ENCODE measurements at regions not wholly inside any gene's neighbourhood (a gene's known extent, or its start where the extent isn't known, plus 50 kb on each side); places are given as distances from the start of the nearest gene placed in this dataset.

- DNase-seq (ENCODE audit: low read depth, low spot score): no peak
- BruUV-seq (replicated peaks): no TSS peak
- POLR2A ChIA-PET: no interaction called here
- H3K27ac ChIP-seq (ENCODE audit: low read depth, low read length): no peak overlapping the region
- H3K79me2 ChIP-seq (ENCODE audit: insufficient read depth, low read length): no peaks in the 10 kb centered on the region
- no peak overlapping the region for H3K4me3 ChIP-seq (replicated peaks in 1 of 2; ENCODE audit: low read depth in 1 of 2, low read length in 2 of 2)
- intact Hi-C loops (cut with micrococcal nuclease): no loop called here
- H3K4me1 ChIP-seq (ENCODE audit: control insufficient read depth in 1 of 2, insufficient read depth in 2 of 2, low read length in 2 of 2): no peaks in the 10 kb centered on the region
- no peak overlapping the region for H3K9ac ChIP-seq (ENCODE audit: low read length)
- H3K36me3 ChIP-seq (ENCODE audit: control insufficient read depth in 1 of 2, insufficient read depth in 2 of 2, low read length in 2 of 2): no peaks in the 10 kb centered on the region
- ATAC-seq: no peak
- CTCF ChIA-PET: no interaction called here
- H4K20me1 ChIP-seq (ENCODE audit: insufficient read depth): no peaks in the 10 kb centered on the region
- H2AFZ ChIP-seq (ENCODE audit: low read depth, low read length, poor library complexity, severe bottlenecking): no peak overlapping the region
- TF ChIP-seq TCF7L2 (IDR thresholded peaks at IDR 0.05; ENCODE audit: borderline replicate concordance, extremely low read depth, insufficient read depth, insufficient read length): no peak
- TF ChIP-seq JUND (IDR thresholded peaks at IDR 0.05): no peak
- TF ChIP-seq ZBTB33 (IDR thresholded peaks at IDR 0.05; ENCODE audit: extremely low read depth, insufficient replicate concordance, low read length): no peak
- TF ChIP-seq CBX3 (IDR thresholded peaks at IDR 0.05; ENCODE audit: low read depth): no peak
- TF ChIP-seq REST (IDR thresholded peaks at IDR 0.05; ENCODE audit: low read depth): no peak
- no peak for TF ChIP-seq POLR2A (IDR thresholded peaks at IDR 0.05; ENCODE audit: borderline replicate concordance, extremely low read depth, insufficient read depth, insufficient read length)
- no peak for TF ChIP-seq MAX (IDR thresholded peaks at IDR 0.05)
- TF ChIP-seq ELF1 (IDR thresholded peaks at IDR 0.05; ENCODE audit: borderline replicate concordance, low read depth): no peak
- RAD21 ChIA-PET (ENCODE audit: low non-redundant PET in 1 of 2, low total read pairs in 2 of 2, uncharacterized antibody in 2 of 2, unreplicated experiment in 2 of 2): no interaction called here
- peaks cover 0 to 5% of the 10 kb centered on the region in 2 experiments; a peak in 2 of 4 replicates for H3K9me3 ChIP-seq (ENCODE audit: control insufficient read depth in 1 of 2, insufficient read depth in 1 of 2, low read depth in 1 of 2, low read length in 2 of 2)
- H3K4me2 ChIP-seq (ENCODE audit: low read length): no peak overlapping the region
- no peaks in the 10 kb centered on the region for H3K9me2 ChIP-seq (ENCODE audit: insufficient read depth)
- H3K27me3 ChIP-seq (ENCODE audit: insufficient read depth, low read length): no peaks in the 10 kb centered on the region
Observed at GRCh38 chr13:85545771-85546170, 253.4 kb downstream of the SLITRK6 start.

All from HCT116 (cell line).